ENCODE measurements at regions not wholly inside any gene's neighbourhood (a gene's known extent, or its start where the extent isn't known, plus 50 kb on each side); places are given as distances from the start of the nearest gene placed in this dataset.

DNA sequence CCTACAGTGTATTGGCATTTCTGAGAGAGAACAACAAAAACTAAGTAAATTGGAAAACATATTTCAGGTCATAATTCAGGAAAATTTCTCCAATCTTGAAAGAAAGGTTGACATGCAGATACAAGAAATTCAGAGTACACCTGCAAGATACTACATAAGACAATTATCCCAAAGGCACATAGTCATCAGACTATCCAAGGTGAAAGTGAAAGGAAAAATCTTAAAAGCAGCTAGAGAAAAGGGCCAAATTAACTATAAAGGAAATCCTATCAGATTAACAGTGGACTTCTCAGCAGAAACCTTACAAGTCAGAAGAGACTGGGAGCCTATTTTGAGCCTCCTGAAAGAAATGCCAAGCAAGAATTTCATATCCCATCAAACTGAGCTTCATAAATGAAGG is 449.0 kb upstream of the MMADHC start:
- H3K36me3 Mint-ChIP-seq (ENCODE audit: low read depth), result peaks cover 2% of the 10 kb centered on the region
- H3K4me3 Mint-ChIP-seq, result no peak overlapping the region
- no peak for DNase-seq (ENCODE audit: low read depth, low spot score)
- H3K27me3 Mint-ChIP-seq (ENCODE audit: low read depth), result no peaks in the 10 kb centered on the region
- peaks cover 7% of the 10 kb centered on the region for H3K9me3 Mint-ChIP-seq
- no peak overlapping the region for H3K27ac Mint-ChIP-seq (ENCODE audit: unreplicated experiment)
- TF ChIP-seq CTCF (conservative IDR thresholded peaks at IDR 0.05), result no peak
- H3K4me1 Mint-ChIP-seq, result peaks cover 4% of the 10 kb centered on the region

GRCh38 chr2:150034665-150035064 is 447.1 kb upstream of the MMADHC start:
- no peak for TF ChIP-seq CTCF (conservative IDR thresholded peaks at IDR 0.05)
- no peak for DNase-seq (ENCODE audit: low read depth, low spot score)
- Mint-ChIP-seq H3K4me3 (no peak overlapping the region), H3K9me3 (peaks cover 9% of the 10 kb centered on the region), H3K36me3 (ENCODE audit: low read depth) (peaks cover 2% of the 10 kb centered on the region), H3K4me1 (peaks cover under 1% of the 10 kb centered on the region), H3K27me3 (ENCODE audit: low read depth) (no peaks in the 10 kb centered on the region), H3K27ac (ENCODE audit: unreplicated experiment) (no peak overlapping the region)

DNA sequence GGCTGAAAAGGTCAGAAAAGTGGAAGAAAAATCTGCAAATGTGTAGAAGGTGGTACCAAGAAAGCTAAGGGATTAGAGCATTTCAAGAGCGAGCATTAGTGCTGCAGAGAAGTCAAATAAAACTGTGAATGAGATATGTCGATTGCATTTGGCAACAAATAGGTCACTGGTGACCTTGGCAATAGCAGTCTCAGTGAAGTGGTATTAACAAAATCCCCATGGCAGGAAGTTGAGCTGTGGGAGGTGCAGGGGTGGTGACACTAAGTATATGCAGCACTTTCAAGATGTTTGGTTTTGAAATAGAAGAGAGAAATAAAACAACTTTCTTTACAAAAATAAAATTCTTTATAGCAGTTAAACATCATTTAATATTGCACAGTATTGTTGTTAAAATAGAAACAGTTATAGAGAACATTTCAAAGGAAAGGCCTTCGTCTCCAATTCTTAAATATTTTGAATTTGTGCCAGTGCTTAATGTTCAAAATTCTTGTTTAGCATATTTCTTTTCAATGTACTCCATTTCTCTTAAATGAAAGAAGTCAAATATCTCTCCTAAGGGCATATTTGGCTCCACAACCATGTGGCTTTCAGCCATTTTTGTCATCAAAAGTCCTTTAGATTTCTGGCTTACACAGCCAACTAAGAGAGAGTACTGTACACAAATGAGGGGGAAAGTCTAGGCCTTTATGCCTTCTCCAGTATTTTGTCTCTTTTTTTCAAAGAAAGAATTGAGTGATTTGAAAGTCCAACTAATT is 443.0 kb upstream of the MMADHC start:
- peaks cover 20% of the 10 kb centered on the region for H3K4me1 Mint-ChIP-seq
- H3K4me3 Mint-ChIP-seq, result no peak overlapping the region
- no peaks in the 10 kb centered on the region for H3K36me3 Mint-ChIP-seq (ENCODE audit: low read depth)
- H3K27ac Mint-ChIP-seq (ENCODE audit: unreplicated experiment), result no peak overlapping the region
- no peak for DNase-seq (ENCODE audit: low read depth, low spot score)
- peaks cover 6% of the 10 kb centered on the region for H3K9me3 Mint-ChIP-seq
- H3K27me3 Mint-ChIP-seq (ENCODE audit: low read depth), result no peaks in the 10 kb centered on the region
- no peak for TF ChIP-seq CTCF (conservative IDR thresholded peaks at IDR 0.05)

GRCh38 chr2:150028322-150028721 is 440.7 kb upstream of the MMADHC start:
- H3K27me3 Mint-ChIP-seq (ENCODE audit: low read depth), result no peaks in the 10 kb centered on the region
- H3K36me3 Mint-ChIP-seq (ENCODE audit: low read depth), result no peaks in the 10 kb centered on the region
- TF ChIP-seq CTCF (conservative IDR thresholded peaks at IDR 0.05), result no peak
- no peak overlapping the region for H3K4me3 Mint-ChIP-seq
- peaks cover 6% of the 10 kb centered on the region for H3K9me3 Mint-ChIP-seq
- peaks cover 20% of the 10 kb centered on the region for H3K4me1 Mint-ChIP-seq
- no peak overlapping the region for H3K27ac Mint-ChIP-seq (ENCODE audit: unreplicated experiment)
- DNase-seq (ENCODE audit: low read depth, low spot score), result no peak

GRCh38 chr2:150027164-150027563 is 439.6 kb upstream of the MMADHC start:
- H3K9me3 Mint-ChIP-seq, result peaks cover 6% of the 10 kb centered on the region
- no peak overlapping the region for H3K27ac Mint-ChIP-seq (ENCODE audit: unreplicated experiment)

More at GRCh38 chr2:150027164-150027563, 439.6 kb upstream of the MMADHC start:
- DNase-seq (ENCODE audit: low read depth, low spot score), result no peak
- Mint-ChIP-seq H3K27me3 (ENCODE audit: low read depth) (no peaks in the 10 kb centered on the region), H3K4me1 (peaks cover 20% of the 10 kb centered on the region), H3K4me3 (no peak overlapping the region), H3K36me3 (ENCODE audit: low read depth) (no peaks in the 10 kb centered on the region)
- no peak for TF ChIP-seq CTCF (conservative IDR thresholded peaks at IDR 0.05)
